ENCODE measurements at regions not wholly inside any gene's neighbourhood (a gene's known extent, or its start where the extent isn't known, plus 50 kb on each side); places are given as distances from the start of the nearest gene placed in this dataset.

DNA sequence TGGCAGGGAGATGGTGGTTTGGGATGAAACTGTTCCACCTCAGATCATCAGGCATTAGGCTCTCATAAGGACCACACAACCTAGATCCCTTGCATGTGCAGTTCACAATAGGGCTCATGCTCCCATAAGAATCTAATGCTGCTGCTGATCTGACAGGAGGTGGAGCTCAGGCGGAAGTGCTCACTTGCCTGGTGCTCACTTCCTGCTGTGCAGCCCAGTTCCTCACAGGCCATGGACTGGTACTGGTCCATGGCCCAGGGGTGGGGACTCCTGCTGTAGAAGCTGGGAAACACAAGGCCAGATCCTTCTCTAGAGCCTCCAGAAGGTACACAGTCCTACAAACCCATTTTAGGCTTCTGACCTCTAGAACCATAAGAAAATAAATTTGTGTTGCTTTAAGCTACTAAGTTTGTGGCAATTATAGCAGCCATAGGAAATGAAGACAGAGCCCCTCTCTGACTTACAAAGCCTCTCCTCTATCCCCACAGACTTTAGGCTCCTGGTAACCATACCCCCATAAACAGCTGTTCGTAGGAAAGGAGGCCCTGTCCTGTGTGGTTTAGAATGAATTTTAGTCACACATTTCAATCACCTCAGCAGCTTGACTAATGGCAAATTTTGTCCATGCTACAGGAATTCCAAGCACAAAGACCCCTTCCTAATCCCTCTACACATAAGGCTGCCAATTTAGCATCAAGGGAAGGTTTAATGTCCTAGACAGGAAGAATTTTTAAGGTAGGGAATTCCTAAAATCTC lies 206.1 kb upstream of the PHYHIPL start:
- TF ChIP-seq, protein P1, sequence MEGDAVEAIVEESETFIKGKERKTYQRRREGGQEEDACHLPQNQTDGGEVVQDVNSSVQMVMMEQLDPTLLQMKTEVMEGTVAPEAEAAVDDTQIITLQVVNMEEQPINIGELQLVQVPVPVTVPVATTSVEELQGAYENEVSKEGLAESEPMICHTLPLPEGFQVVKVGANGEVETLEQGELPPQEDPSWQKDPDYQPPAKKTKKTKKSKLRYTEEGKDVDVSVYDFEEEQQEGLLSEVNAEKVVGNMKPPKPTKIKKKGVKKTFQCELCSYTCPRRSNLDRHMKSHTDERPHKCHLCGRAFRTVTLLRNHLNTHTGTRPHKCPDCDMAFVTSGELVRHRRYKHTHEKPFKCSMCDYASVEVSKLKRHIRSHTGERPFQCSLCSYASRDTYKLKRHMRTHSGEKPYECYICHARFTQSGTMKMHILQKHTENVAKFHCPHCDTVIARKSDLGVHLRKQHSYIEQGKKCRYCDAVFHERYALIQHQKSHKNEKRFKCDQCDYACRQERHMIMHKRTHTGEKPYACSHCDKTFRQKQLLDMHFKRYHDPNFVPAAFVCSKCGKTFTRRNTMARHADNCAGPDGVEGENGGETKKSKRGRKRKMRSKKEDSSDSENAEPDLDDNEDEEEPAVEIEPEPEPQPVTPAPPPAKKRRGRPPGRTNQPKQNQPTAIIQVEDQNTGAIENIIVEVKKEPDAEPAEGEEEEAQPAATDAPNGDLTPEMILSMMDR (IDR thresholded peaks at IDR 0.05): no peak
- TF ChIP-seq POLR2AphosphoS5 (IDR thresholded peaks at IDR 0.05; ENCODE audit: insufficient read depth in 1 of 2, low read depth in 1 of 2) (no peak), POLR2A (IDR thresholded peaks at IDR 0.05) (no peak)
